SK-N-SH (cell line): ENCODE measurements at regions not wholly inside any gene's neighbourhood (a gene's known extent, or its start where the extent isn't known, plus 50 kb on each side); places are given as distances from the start of the nearest gene placed in this dataset.

Experiments used
- CTCF ChIA-PET: fragments of 300-600, 350-600 bp; formaldehyde crosslinking; extraction: SDS; loops from one replicate; lab custom pipeline; 2021; lab: Yijun Ruan, JAX
- POLR2A ChIA-PET: fragments of 350-600 bp; sonication (Branson Sonifier 250); formaldehyde crosslinking; extraction: SDS; loops from one replicate; lab custom pipeline; 2020; ENCODE audit warnings: antibody characterized with exemption, inconsistent platforms; lab: Yijun Ruan, JAX
- DNase-seq: peaks from one replicate; pipeline ENCODE4 v3.0.0; 2012
- H2AFZ ChIP-seq: fragments of 200-600 bp; sonication (generic); 2 replicates; pipeline ENCODE4 v1.8.1; 2016; ENCODE audit warnings: antibody characterized with exemption, mild to moderate bottlenecking, low read depth
- H3F3A ChIP-seq: fragments of 200-600 bp; sonication (generic); replicated peaks from 2 replicates; pipeline ENCODE3; 2016; ENCODE audit warnings: antibody characterized with exemption, mild to moderate bottlenecking; ENCODE audit not compliant: insufficient read depth
- H3K27ac ChIP-seq, 2 experiments: fragments of 200-500 bp in 1 of 2; fragments of 200-600 bp in 1 of 2; sonication (Bioruptor generic) in 1 of 2; sonication (generic), shearing (Covaris generic) in 1 of 2; 2 replicates each; pipeline versions ENCODE4 v1.5.1 to v1.6.1; 2014 to 2016; ENCODE audit warnings: low read depth in 2 of 2, inconsistent platforms in 1 of 2, low read length in 1 of 2, mild to moderate bottlenecking in 1 of 2, mixed read lengths in 1 of 2
- H3K27me3 ChIP-seq: fragments of 200-600 bp; sonication (generic), shearing (Covaris generic); 2 replicates; pipeline ENCODE4 v1.6.1; 2016; ENCODE audit warnings: mixed run types; ENCODE audit not compliant: insufficient read depth
- H3K36me3 ChIP-seq, 2 experiments: fragments of 200-500 bp in 1 of 2; fragments of 200-600 bp in 1 of 2; sonication (Bioruptor generic) in 1 of 2; sonication (generic) in 1 of 2; replicated peaks in 1 of 2; 2 replicates each; pipeline versions ENCODE3 to v1.5.1; 2014 to 2016; ENCODE audit warnings: low read length in 1 of 2, mild to moderate bottlenecking in 1 of 2; ENCODE audit not compliant: insufficient read depth in 2 of 2, control insufficient read depth in 1 of 2
- H3K4me1 ChIP-seq, 2 experiments: fragments of 200-500 bp in 1 of 2; fragments of 200-600 bp in 1 of 2; sonication (Bioruptor generic) in 1 of 2; sonication (generic), shearing (Covaris generic) in 1 of 2; 2 replicates each; pipeline versions ENCODE4 v1.5.1 to v1.6.1; 2014 to 2016; ENCODE audit warnings: low read depth in 1 of 2, low read length in 1 of 2, mixed run types in 1 of 2; ENCODE audit not compliant: insufficient read depth in 2 of 2, control insufficient read depth in 1 of 2
- H3K4me2 ChIP-seq: fragments of 200-600 bp; sonication (generic), shearing (Covaris generic); 2 replicates; pipeline ENCODE4 v1.6.1; 2017; ENCODE audit warnings: mixed run types
- H3K4me3 ChIP-seq, 2 experiments: fragments of 200-500 bp in 1 of 2; fragments of 200-600 bp in 1 of 2; sonication (Bioruptor generic) in 1 of 2; sonication (generic), shearing (Covaris generic) in 1 of 2; 2 replicates each; pipeline versions ENCODE4 v1.5.1 to v1.8.1; 2014 to 2016; ENCODE audit warnings: low read depth in 2 of 2, inconsistent platforms in 1 of 2, low read length in 1 of 2, mild to moderate bottlenecking in 1 of 2, mixed read lengths in 1 of 2, moderate library complexity in 1 of 2
- H3K79me2 ChIP-seq: fragments of 200-600 bp; sonication (generic); 2 replicates; pipeline ENCODE4 v1.8.1; 2017; ENCODE audit warnings: mild to moderate bottlenecking; ENCODE audit not compliant: insufficient read depth
- H3K9ac ChIP-seq: fragments of 200-600 bp; sonication (generic); 2 replicates; pipeline ENCODE4 v1.6.1; 2017; ENCODE audit warnings: mixed run types
- H3K9me2 ChIP-seq: fragments of 200-600 bp; sonication (generic); 2 replicates; pipeline ENCODE4 v1.6.1; 2017; ENCODE audit warnings: mixed run types
- H3K9me3 ChIP-seq: fragments of 200-600 bp; sonication (generic); 2 replicates; pipeline ENCODE4 v1.6.1; 2017; ENCODE audit warnings: mixed run types, mild to moderate bottlenecking, moderate library complexity
- H4K20me1 ChIP-seq: fragments of 200-600 bp; sonication (generic); 2 replicates; pipeline ENCODE4 v1.6.1; 2017; ENCODE audit warnings: mild to moderate bottlenecking, mixed run types; ENCODE audit not compliant: insufficient read depth
- CHD2 ChIP-seq: fragments of 150-350 bp; IDR thresholded peaks from 2 replicates; pipeline ENCODE4 v1.6.1; 2018; ENCODE audit warnings: low read length; ENCODE audit not compliant: partially characterized antibody
- ELF1 ChIP-seq: IDR thresholded peaks from 2 replicates; pipeline ENCODE4 v1.4.0; 2012
- EP300 ChIP-seq, 2 experiments: IDR thresholded peaks; 2 replicates each; pipeline versions ENCODE4 v1.4.0 to v1.6.1; 2012; ENCODE audit warnings: borderline replicate concordance in 1 of 2, low read depth in 1 of 2, low read length in 1 of 2
- EZH2phosphoT487 ChIP-seq: fragments of 200-600 bp; sonication (generic); IDR thresholded peaks from 2 replicates; pipeline ENCODE4 v1.6.1; 2017; ENCODE audit warnings: low read depth, mixed run types, mild to moderate bottlenecking, antibody characterized with exemption, moderate library complexity, borderline replicate concordance
- FOXJ3 ChIP-seq: sonication (generic); formaldehyde crosslinking; IDR thresholded peaks from 2 replicates; pipeline ENCODE4 v1.5.1; 2020; ENCODE audit warnings: mild to moderate bottlenecking, missing genetic modification reagents
- FOXM1 ChIP-seq: IDR thresholded peaks from 2 replicates; pipeline ENCODE4 v1.4.0; 2012; ENCODE audit warnings: low read depth, mild to moderate bottlenecking
- GABPA ChIP-seq: IDR thresholded peaks from 2 replicates; pipeline ENCODE4 v1.4.0; 2012; ENCODE audit warnings: low read depth, mild to moderate bottlenecking
- GATA2 ChIP-seq: sonication (generic); formaldehyde crosslinking; IDR thresholded peaks from 2 replicates; pipeline ENCODE4 v1.5.0; 2020; ENCODE audit warnings: mild to moderate bottlenecking, missing genetic modification reagents
- JUND ChIP-seq: IDR thresholded peaks from 2 replicates; pipeline ENCODE4 v1.4.0; 2012
- MAX ChIP-seq: IDR thresholded peaks from 2 replicates; pipeline ENCODE4 v1.4.0; 2012; ENCODE audit warnings: low read depth
- MXI1 ChIP-seq: IDR thresholded peaks from 2 replicates; pipeline ENCODE4 v1.6.1; 2012; ENCODE audit warnings: mild to moderate bottlenecking, low read depth, low read length, improper control_type of control experiment
- NFIC ChIP-seq: IDR thresholded peaks from 2 replicates; pipeline ENCODE4 v1.4.0; 2012; ENCODE audit warnings: borderline replicate concordance
- NRF1 ChIP-seq: IDR thresholded peaks from 2 replicates; pipeline ENCODE4 v1.6.1; 2012; ENCODE audit warnings: low read depth, mild to moderate bottlenecking, low read length
- PBX3 ChIP-seq: IDR thresholded peaks from 2 replicates; pipeline ENCODE4; 2012
- POLR2AphosphoS5 ChIP-seq: IDR thresholded peaks from 2 replicates; pipeline ENCODE4 v1.6.1; 2012; ENCODE audit warnings: low read depth, low read length
- RAD21 ChIP-seq: IDR thresholded peaks from 2 replicates; pipeline ENCODE4 v1.6.1; 2012; ENCODE audit warnings: mild to moderate bottlenecking, low read length
- SIN3A ChIP-seq: IDR thresholded peaks from 2 replicates; pipeline ENCODE4 v1.6.1; 2012; ENCODE audit warnings: low read depth, mild to moderate bottlenecking, low read length, moderate library complexity, borderline replicate concordance
- SMC3 ChIP-seq: IDR thresholded peaks from 2 replicates; pipeline ENCODE4 v1.6.1; 2012; ENCODE audit warnings: low read depth, low read length, improper control_type of control experiment
- TAF1 ChIP-seq: IDR thresholded peaks from 2 replicates; pipeline ENCODE4 v1.6.1; 2012; ENCODE audit warnings: low read depth, mild to moderate bottlenecking, low read length, moderate library complexity, borderline replicate concordance
- TEAD4 ChIP-seq: IDR thresholded peaks from 2 replicates; pipeline ENCODE4 v1.4.0; 2012; ENCODE audit warnings: mild to moderate bottlenecking, borderline replicate concordance; ENCODE audit not compliant: insufficient read depth
- USF1 ChIP-seq: IDR thresholded peaks from 2 replicates; pipeline ENCODE4 v1.4.0; 2012; ENCODE audit warnings: low read depth, borderline replicate concordance
- YY1 ChIP-seq: IDR thresholded peaks from 2 replicates; pipeline ENCODE4 v1.4.0; 2012; ENCODE audit warnings: low read depth, mild to moderate bottlenecking
- WGBS: methylation state at CpG from one replicate; pipeline ENCODE4 v1.1.6; 2017; ENCODE audit warnings: low lambda C conversion rate; 5-methylcytosine and 5-hydroxymethylcytosine counted together

- H3K79me2 ChIP-seq = no peaks in the 10 kb centered on the region
- no peaks in the 10 kb centered on the region for H3K4me1 ChIP-seq
- H3K27ac ChIP-seq = no peak overlapping the region
- no peak overlapping the region for H2AFZ ChIP-seq
- peaks cover 11% of the 10 kb centered on the region; the same call in 1 of the 2 replicates for H3K27me3 ChIP-seq
- no peaks in the 10 kb centered on the region for H4K20me1 ChIP-seq
- no peaks in the 10 kb centered on the region for H3K9me3 ChIP-seq
- H3K4me2 ChIP-seq = no peak overlapping the region
- no peaks in the 10 kb centered on the region for H3K9me2 ChIP-seq
- H3K36me3 ChIP-seq = no peaks in the 10 kb centered on the region
- no peak for TF ChIP-seq EP300 (IDR thresholded peaks at IDR 0.05; ENCODE audit: borderline replicate concordance in 1 of 2, low read depth in 1 of 2, low read length in 1 of 2)
- no peak for TF ChIP-seq FOXJ3
- TF ChIP-seq TEAD4 = no peak
- no peak for TF ChIP-seq GABPA
- TF ChIP-seq NRF1 = no peak
- TF ChIP-seq GATA2 (CRISPR knock-in tag) = no peak
- TF ChIP-seq RAD21 = no peak
- no peak for TF ChIP-seq MXI1
- no peak for TF ChIP-seq ELF1
- no peak for TF ChIP-seq POLR2AphosphoS5
- TF ChIP-seq TAF1 = no peak
- no peak for TF ChIP-seq USF1
- no peak for TF ChIP-seq PBX3
- TF ChIP-seq FOXM1 = no peak
- no peak for TF ChIP-seq EZH2phosphoT487
- TF ChIP-seq JUND = no peak
- TF ChIP-seq MAX = no peak
- H3F3A ChIP-seq = no peaks in the 10 kb centered on the region
- H3K4me3 ChIP-seq = no peak overlapping the region
- POLR2A ChIA-PET = no interaction called here
- WGBS = 0% methylated on average over 1 of the region's 1 CpG
- CTCF ChIA-PET = interaction anchor here (0.6 kb wide), 1 partner anchor 231 kb away, joined by 3 read pairs; no protein-coding TSS in a partner anchor
- H3K9ac ChIP-seq = no peak overlapping the region
- no peak for DNase-seq
Measured at GRCh38 chr7:49669285-49669684, 104.2 kb upstream of the VWC2 start.

GRCh38 chr7:49669692-49670260, 103.7 kb upstream of the VWC2 start:
- ChIA-PET CTCF (interaction anchor here (0.6 kb wide), 1 partner anchor 230 kb away, joined by 3 read pairs; no protein-coding TSS in a partner anchor), POLR2A (no interaction called here)
- Histone ChIP-seq H3K9me3 (no peaks in the 10 kb centered on the region), H3K27me3 (peaks cover 11% of the 10 kb centered on the region; the same call in 1 of the 2 replicates), H3K4me1 (no peaks in the 10 kb centered on the region), H3K4me2 (no peak overlapping the region), H3K27ac (no peak overlapping the region), H2AFZ (no peak overlapping the region), H4K20me1 (no peaks in the 10 kb centered on the region), H3K9me2 (no peaks in the 10 kb centered on the region), H3K36me3 (no peaks in the 10 kb centered on the region), H3K9ac (no peak overlapping the region), H3K79me2 (no peaks in the 10 kb centered on the region), H3F3A (no peaks in the 10 kb centered on the region), H3K4me3 (no peak overlapping the region)
- 8% methylated on average over 16 of the region's 16 CpGs for whole genome bisulfite sequencing
- no peak for DNase-seq
- TF ChIP-seq CHD2 (no peak), SMC3 (no peak), SIN3A (no peak), FOXM1 (no peak), NFIC (no peak), USF1 (no peak), YY1 (no peak), POLR2AphosphoS5 (no peak)
